NCI-H460 (cell line): ENCODE measurements at regions not wholly inside any gene's neighbourhood (a gene's known extent, or its start where the extent isn't known, plus 50 kb on each side); places are given as distances from the start of the nearest gene placed in this dataset.

Experiments used
- DNase-seq: peaks from one replicate; pipeline ENCODE4 v3.0.0-alpha.2; 2016; ENCODE audit warnings: low read depth; ENCODE audit errors: extremely low read depth

- DNase-seq = no peak
Measured at GRCh38 chr2:188845692-188846091, 128.5 kb upstream of the COL3A1 start.

GRCh38 chr2:188848887-188849435 lies 125.2 kb upstream of the COL3A1 start:
- DNase-seq = no peak

GRCh38 chr2:188850786-188851185 lies 123.4 kb upstream of the COL3A1 start:
- DNase-seq = no peak

- DNase-seq = no peak
Measured at GRCh38 chr2:188851311-188851710, 122.9 kb upstream of the COL3A1 start.

GRCh38 chr2:188851826-188852225 lies 122.3 kb upstream of the COL3A1 start:
- no peak for DNase-seq

- no peak for DNase-seq
Measured at GRCh38 chr2:188852772-188853171, 121.4 kb upstream of the COL3A1 start.

GRCh38 chr2:188853307-188853706 lies 120.9 kb upstream of the COL3A1 start:
- no peak for DNase-seq

GRCh38 chr2:188865681-188866080 lies 108.5 kb upstream of the COL3A1 start:
- no peak for DNase-seq

- DNase-seq = no peak
Measured at GRCh38 chr2:188869550-188869949, 104.6 kb upstream of the COL3A1 start.

GRCh38 chr2:188870289-188870688 lies 103.9 kb upstream of the COL3A1 start:
- DNase-seq = no peak

- no peak for DNase-seq
Measured at GRCh38 chr2:188875104-188875503, 99.1 kb upstream of the COL3A1 start.

GRCh38 chr2:188878716-188879115 lies 95.5 kb upstream of the COL3A1 start:
- no peak for DNase-seq

- no peak for DNase-seq
Measured at GRCh38 chr2:188880740-188881139, 93.4 kb upstream of the COL3A1 start.

GRCh38 chr2:188881434-188881833 lies 92.7 kb upstream of the COL3A1 start:
- no peak for DNase-seq

GRCh38 chr2:188884046-188884445 lies 90.1 kb upstream of the COL3A1 start:
- DNase-seq = no peak

GRCh38 chr2:188884517-188884916 lies 89.7 kb upstream of the COL3A1 start:
- DNase-seq = no peak

- no peak for DNase-seq
Measured at GRCh38 chr2:188889187-188889586, 85.0 kb upstream of the COL3A1 start.

GRCh38 chr2:188890755-188891154 lies 83.4 kb upstream of the COL3A1 start:
- DNase-seq = no peak

GRCh38 chr2:188892636-188893035 lies 81.5 kb upstream of the COL3A1 start:
- DNase-seq = no peak

GRCh38 chr2:188893972-188894371 lies 80.2 kb upstream of the COL3A1 start:
- DNase-seq = no peak

GRCh38 chr2:188894979-188895378 lies 79.2 kb upstream of the COL3A1 start:
- no peak for DNase-seq

- no peak for DNase-seq
Measured at GRCh38 chr2:188897096-188897495, 77.1 kb upstream of the COL3A1 start.

- no peak for DNase-seq
Measured at GRCh38 chr2:188898261-188898660, 75.9 kb upstream of the COL3A1 start.
